ENCODE measurements at regions not wholly inside any gene's neighbourhood (a gene's known extent, or its start where the extent isn't known, plus 50 kb on each side); places are given as distances from the start of the nearest gene placed in this dataset.

DNA sequence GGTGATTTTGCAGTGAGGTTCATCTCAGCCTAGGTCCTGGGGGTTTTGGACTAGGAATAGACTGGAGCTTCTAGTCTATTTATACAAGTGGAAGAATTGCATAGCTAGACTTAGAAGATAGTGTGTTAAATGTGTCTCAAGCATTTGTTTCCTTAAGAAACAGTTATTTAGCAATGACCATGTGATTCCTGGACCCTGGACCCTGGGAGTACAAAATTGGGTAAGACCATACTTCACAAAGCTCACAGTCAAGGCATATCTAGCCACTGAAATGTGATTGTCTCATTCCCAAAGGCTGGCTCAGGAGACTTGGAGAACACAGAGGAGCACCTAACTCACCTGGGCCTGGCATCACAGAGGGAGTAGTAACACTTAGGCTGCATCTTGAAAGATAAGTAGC, 754.5 kb downstream of the SATB2 start:
- TF ChIP-seq, protein P1, sequence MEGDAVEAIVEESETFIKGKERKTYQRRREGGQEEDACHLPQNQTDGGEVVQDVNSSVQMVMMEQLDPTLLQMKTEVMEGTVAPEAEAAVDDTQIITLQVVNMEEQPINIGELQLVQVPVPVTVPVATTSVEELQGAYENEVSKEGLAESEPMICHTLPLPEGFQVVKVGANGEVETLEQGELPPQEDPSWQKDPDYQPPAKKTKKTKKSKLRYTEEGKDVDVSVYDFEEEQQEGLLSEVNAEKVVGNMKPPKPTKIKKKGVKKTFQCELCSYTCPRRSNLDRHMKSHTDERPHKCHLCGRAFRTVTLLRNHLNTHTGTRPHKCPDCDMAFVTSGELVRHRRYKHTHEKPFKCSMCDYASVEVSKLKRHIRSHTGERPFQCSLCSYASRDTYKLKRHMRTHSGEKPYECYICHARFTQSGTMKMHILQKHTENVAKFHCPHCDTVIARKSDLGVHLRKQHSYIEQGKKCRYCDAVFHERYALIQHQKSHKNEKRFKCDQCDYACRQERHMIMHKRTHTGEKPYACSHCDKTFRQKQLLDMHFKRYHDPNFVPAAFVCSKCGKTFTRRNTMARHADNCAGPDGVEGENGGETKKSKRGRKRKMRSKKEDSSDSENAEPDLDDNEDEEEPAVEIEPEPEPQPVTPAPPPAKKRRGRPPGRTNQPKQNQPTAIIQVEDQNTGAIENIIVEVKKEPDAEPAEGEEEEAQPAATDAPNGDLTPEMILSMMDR (IDR thresholded peaks at IDR 0.05; ENCODE audit: low read depth, low read length): no peak
- TF ChIP-seq EZH2phosphoT487 (IDR thresholded peaks at IDR 0.05; ENCODE audit: low read depth): no peak

Measured in OCI-LY3 (cell line).